ENCODE measurements at regions not wholly inside any gene's neighbourhood (a gene's known extent, or its start where the extent isn't known, plus 50 kb on each side); places are given as distances from the start of the nearest gene placed in this dataset.

DNA sequence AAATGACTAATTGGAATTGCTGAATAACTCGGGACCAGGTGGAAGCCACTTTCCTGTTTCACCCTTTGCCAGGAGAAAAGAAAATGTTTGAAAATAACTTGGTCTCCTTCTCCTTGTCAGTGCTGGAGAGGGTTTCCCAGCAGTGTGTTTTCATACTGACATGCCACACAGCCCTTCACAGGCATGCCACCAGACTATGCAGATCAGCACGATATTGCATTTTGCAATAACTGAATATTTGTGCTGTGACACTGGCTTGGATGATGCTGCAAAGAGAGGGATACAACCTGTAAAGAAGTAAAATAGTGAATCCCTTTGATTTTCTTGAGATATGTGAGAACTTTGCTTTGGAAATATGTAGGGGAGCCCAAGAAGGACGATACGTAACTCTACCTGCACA is 200.0 kb upstream of the NAV2 start:
- TF ChIP-seq SMC3 (IDR thresholded peaks at IDR 0.05; ENCODE audit: low read depth, low read length) (no peak), POLR2A (IDR thresholded peaks at IDR 0.05; ENCODE audit: low read depth, low read length) (no peak)
- TF ChIP-seq, protein P1, sequence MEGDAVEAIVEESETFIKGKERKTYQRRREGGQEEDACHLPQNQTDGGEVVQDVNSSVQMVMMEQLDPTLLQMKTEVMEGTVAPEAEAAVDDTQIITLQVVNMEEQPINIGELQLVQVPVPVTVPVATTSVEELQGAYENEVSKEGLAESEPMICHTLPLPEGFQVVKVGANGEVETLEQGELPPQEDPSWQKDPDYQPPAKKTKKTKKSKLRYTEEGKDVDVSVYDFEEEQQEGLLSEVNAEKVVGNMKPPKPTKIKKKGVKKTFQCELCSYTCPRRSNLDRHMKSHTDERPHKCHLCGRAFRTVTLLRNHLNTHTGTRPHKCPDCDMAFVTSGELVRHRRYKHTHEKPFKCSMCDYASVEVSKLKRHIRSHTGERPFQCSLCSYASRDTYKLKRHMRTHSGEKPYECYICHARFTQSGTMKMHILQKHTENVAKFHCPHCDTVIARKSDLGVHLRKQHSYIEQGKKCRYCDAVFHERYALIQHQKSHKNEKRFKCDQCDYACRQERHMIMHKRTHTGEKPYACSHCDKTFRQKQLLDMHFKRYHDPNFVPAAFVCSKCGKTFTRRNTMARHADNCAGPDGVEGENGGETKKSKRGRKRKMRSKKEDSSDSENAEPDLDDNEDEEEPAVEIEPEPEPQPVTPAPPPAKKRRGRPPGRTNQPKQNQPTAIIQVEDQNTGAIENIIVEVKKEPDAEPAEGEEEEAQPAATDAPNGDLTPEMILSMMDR (conservative IDR thresholded peaks at IDR 0.05; ENCODE audit: low read depth, low read length): no peak
